Urothelium cell line (cell line): ENCODE measurements at regions not wholly inside any gene's neighbourhood (a gene's known extent, or its start where the extent isn't known, plus 50 kb on each side); places are given as distances from the start of the nearest gene placed in this dataset.
A peak's percentile ranks its signal among the peaks of the same experiment; 100 is the strongest.

Experiments
- DNase-seq: peaks from one replicate; pipeline ENCODE4 v3.0.0; 2011; ENCODE audit warnings: low spot score, mixed read lengths
- FAIRE-seq: peaks from 2 replicates; lab custom pipeline; 2011; peaks lifted over from hg19 to GRCh38; lab: Jason Lieb, UNC

DNA sequence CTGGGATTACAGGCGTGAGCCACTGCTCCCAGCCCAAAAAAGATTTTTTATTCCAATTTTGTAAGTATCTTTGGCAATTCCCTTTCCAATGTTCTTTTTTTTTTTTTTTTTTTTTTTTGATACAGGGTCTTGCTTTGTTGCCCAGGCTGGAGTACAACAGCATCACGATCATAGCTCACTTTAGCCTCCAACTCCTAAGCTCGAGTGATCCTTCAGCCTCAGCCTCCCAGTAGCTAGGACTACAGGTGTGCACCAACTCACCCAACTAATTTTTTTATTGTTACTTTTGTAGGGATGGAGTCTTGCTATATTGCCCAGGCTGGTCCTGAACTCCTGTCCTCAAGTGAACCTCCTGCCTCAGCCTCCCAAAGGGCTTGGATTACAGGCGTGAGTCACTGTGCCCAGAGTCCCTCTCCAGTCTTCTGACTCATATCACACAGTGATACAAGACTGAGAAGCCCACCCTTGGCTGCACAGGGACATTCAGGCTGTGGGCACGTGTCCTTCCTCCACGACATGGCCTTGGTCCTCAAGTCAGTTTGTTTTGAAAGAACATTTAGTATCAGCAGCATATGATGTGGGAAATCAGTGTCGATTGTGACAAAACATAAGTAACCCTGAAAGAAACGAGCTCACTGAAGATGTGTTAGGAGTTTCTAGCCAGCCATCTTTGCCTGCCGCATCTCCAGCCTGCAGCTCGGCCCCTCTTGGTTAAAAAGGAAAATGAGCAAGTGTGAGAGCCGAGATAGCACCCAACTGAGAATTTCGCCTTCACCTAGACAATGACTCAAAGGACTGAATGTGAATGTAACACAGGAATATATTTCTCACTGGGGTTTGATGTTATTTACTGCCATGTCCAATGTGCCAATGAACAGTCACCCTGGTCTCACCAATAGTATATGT, 175.5 kb downstream of the MN1 start:
- no peak for FAIRE-seq

DNA sequence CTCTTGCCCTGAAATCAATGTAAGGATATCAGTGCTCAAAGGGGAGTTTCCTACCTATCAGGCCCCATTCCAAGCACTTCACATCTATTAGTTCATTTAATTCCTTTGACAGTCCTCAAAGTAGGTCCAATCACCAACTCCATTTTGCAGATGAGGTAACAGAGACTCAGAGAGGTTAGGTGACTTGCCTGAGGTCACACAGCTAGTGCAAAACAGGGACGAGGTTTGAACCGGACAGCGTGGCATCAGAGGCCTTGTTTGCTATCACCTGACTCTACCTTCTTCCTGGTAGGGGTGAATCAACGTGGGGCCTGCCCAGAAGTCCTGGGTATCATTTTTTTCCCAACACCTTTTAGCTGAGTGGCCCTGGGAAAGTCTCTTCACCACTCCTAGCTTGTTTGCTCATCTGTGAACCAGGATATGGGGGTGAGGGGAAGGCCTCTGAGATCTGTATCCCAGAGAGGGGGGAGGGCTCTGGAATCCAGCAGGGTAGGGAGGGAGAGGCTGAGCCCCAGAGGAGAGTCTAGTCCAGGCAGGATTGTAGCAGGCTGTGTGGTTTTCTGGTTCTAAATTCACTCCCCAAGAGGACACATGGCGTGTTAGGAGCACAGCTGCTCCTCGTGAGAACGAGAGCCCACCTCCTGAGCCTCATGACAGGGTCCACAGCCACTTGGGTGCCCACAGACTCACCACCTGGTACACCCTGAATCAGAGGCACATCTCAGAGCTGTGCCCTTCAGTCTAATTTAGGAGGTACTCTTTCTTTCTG, 174.7 kb downstream of the MN1 start:
- peak; percentile 95 for FAIRE-seq
- no peak for DNase-seq

More for the DNA sequence above, 175.5 kb downstream of the MN1 start:
- DNase-seq = peak; percentile 75

GRCh38 chr22:27627444-27627833, 174.1 kb downstream of the MN1 start:
- DNase-seq = no peak
- peak; percentile 86 for FAIRE-seq

- DNase-seq (no peak), FAIRE-seq (no peak)
Measured at GRCh38 chr22:27627901-27628300, 173.7 kb downstream of the MN1 start.

GRCh38 chr22:27628341-27628740, 173.2 kb downstream of the MN1 start:
- FAIRE-seq (peak; percentile 68), DNase-seq (no peak)

GRCh38 chr22:27628891-27629631, 172.5 kb downstream of the MN1 start:
- DNase-seq (no peak), FAIRE-seq (peak; percentile 88)

- DNase-seq (no peak), FAIRE-seq (peak; percentile 20)
Measured at GRCh38 chr22:27629908-27630673, 171.5 kb downstream of the MN1 start.

- FAIRE-seq (no peak), DNase-seq (no peak)
Measured at GRCh38 chr22:27630754-27631153, 170.8 kb downstream of the MN1 start.

- FAIRE-seq = no peak
- DNase-seq = no peak
Measured at GRCh38 chr22:27631641-27632040, 169.9 kb downstream of the MN1 start.

- DNase-seq (no peak), FAIRE-seq (peak; percentile 86)
Measured at GRCh38 chr22:27632451-27633295, 168.9 kb downstream of the MN1 start.

DNA sequence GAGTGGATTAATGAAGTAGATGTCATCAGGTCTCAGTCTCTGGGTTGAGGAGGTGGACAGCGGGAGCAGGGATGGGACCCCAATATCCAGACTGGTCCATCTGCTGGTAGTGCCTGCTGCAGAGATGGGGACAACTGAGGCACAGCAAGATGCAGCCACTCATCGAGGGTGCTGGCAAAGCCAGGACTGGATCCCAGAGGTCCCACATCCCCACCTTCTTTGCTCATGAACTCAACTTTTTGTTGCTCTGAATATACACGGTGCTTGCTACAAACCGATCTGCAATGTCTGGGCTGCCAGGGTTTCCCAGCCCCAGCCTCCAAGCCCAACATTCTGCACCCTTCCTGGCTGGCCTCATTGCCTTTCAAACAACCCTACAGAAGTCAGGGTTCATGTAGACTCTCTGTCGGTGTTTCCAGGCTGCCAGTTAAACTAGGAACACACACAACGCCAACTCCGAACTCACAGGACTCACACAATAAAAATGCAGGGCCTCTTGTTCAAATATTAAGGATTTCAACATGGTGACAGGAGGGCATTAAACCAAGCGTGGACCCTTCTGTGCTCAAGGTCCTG, 168.2 kb downstream of the MN1 start:
- FAIRE-seq (no peak), DNase-seq (no peak)

GRCh38 chr22:27634043-27634740, 167.4 kb downstream of the MN1 start:
- DNase-seq (no peak), FAIRE-seq (peak; percentile 98)

DNA sequence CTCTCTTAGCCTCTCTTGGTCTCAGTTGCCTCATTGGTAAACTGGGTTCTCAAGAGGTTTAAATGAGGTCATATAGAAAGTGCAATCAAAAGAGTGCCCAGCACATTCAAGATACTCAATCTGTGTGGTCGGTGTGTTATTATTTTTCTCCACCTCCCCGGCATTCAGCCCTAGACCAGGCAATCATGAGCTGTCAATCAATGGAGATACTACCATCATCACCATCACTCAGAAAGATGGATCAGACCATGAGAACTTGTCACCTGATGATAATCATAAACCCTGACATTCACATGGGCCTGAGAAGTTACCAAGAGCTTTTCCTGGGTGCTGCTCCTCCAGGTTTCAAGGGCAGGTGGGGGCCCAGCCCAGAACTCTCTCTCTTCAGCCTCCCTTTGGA, 166.1 kb downstream of the MN1 start:
- FAIRE-seq (peak; percentile 94), DNase-seq (no peak)

DNA sequence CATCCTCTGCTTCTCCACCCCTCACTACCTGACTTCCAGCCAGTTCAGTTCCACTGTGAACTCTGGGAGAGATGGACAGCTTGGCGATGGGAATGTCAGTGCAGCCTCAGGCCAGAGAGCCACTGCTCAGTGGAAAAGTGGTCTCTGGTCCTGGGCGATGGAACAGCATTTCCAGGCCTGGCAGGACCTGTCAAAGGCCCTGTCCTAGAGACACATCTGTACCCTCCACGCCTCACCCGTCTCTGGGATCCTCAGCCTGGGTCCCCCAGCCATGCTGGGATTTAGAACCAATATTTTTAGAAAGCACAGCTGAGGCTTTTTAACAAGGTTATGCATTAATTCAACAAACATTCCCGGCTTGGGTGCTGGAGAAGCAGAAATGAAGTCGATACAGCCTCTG, 165.7 kb downstream of the MN1 start:
- no peak for FAIRE-seq
- DNase-seq = no peak

DNA sequence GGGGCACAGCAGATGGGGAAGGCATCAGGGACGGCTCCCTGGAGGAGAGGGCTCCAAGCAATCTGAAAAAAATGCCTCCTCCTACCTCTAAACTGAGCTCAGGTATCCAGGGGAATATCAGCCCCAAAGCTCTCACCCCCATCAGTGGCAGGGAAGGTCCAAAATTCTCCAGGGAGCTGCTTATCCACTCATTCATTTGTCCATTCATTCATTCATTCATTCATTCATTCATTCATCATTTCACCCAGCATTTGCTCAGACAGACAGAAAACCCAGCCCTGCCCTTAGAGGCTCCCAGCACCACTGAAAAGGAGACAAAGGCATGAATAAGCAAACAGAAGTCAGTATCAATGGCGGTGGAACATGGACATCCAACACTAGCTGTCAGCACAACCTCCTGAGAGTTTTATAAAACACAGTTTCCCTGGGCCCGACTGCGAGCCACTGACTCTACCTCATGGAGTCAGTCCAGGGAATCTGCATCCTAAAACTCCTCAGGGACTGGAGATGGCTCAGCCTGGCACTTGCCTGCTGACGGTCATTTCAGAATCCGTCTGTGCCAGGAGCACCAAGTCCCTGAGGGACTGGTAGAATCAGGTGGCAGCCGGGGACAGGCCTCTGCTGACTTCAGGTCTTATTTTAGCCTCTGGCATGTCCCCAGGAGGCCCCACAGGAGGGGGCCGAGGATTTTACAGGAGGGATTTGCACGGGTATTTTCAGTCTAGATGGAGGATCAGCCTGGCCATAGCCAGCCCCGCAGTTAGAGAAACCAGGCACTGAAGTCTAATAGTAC, 164.6 kb downstream of the MN1 start:
- FAIRE-seq = peak; percentile 84

DNA sequence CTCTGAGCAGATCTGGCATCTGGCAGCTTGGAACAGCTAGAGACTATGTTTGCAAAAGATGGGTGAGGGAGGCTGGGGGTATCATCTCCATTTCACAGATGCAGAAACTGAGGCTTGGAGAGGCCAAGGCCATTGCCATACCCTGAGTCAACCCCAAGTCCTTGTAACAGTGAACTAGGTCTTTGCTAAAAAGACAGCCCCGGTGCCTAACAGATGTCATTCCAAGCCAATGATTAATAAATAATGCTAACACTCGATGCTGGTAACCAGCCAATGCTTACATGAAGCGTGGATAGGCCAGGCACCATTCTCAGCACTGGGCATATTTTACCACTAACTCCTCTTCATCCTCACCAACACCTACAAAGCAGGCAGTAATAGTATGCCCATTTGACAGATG, 164.0 kb downstream of the MN1 start:
- no peak for DNase-seq
- FAIRE-seq = peak; percentile 99

More for the DNA sequence above, 164.6 kb downstream of the MN1 start:
- DNase-seq = no peak

DNA sequence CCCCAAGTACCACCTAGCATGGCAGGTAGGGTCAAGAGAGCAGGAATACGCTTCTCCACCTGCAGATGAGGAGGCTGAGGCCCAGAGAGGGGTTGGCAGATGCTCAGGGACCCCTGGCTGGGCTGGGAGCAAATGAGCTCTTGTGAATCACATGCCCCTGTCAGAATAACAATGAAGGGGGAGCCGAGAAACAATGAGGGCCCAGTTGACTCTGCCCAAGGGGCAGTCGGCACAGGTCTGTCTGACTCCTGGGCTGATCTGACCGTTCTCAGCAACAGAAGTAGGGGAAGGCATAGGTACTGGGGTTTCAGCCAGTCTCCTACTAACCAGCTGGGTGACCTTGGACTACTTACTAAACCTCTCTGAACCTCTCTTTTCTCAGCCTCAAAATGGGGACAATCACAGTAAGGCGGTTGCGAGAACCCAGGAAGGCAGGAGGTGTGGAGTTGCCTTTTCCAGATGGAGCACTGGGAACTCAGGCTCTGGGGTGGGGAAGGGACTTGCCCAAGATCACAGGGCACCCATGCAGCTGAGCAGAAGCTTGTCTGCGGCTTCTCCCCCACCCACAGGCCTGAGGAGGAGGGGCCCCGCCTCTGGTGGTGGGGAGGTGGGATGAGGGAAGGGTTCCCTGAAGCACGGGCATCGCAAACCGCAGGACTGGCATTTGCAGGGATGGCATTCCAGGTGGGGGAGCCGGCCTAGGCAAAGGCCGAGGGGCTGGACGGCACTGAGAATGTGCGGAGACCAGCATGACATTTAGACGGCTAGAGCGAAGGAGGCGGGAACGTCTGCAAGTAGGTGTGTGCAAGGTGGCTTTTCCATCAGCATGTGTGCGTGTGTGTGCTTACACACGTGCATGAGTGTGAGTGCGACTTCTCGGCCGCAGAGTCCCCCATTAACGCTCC, 163.0 kb downstream of the MN1 start:
- FAIRE-seq = peak; percentile 93
- no peak for DNase-seq
